Peyer's patch (tissue), 4 donors: ENCODE measurements at regions not wholly inside any gene's neighbourhood (a gene's known extent, or its start where the extent isn't known, plus 50 kb on each side); places are given as distances from the start of the nearest gene placed in this dataset.

Experiments used
- POLR2A ChIP-seq, 2 donors: fragments of 450-650 bp; IDR thresholded peaks; one replicate each; pipeline ENCODE4 v1.5.1; 2017; ENCODE audit warnings: antibody characterized with exemption in 2 of 2, mild to moderate bottlenecking in 2 of 2, moderate library complexity in 2 of 2
- TF ChIP-seq, protein P1 (sequence below), 6 experiments: fragments of 450-650 bp in 4 of 6; fragments of 200-600 bp in 2 of 6; sonication (generic) in 1 of 6; IDR thresholded peaks; one replicate each; pipeline ENCODE4 v1.5.1; 2017 to 2019; ENCODE audit warnings: antibody characterized with exemption in 6 of 6, mild to moderate bottlenecking in 3 of 6, moderate library complexity in 1 of 6

DNA sequence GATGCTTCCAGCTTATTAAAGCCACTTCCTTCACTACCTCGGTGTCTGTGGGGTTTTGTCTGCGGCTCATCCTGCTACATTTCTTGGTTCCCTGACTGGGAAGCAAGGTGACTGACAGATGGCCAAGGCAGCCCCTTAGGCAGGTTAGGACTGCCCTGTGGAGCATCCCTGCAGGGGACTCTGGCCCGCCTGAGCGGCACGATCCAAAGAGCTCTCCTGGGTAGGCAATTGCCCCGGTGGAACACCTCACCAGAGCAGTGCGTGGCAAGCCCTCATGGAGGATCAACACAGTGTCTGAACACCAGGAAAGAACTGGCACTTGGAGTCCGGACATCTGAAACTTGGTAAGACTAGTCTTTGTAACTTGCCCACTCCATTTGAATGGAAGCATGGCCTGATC lies 1143.4 kb downstream of the ARAP2 start:
- TF ChIP-seq, protein P1, sequence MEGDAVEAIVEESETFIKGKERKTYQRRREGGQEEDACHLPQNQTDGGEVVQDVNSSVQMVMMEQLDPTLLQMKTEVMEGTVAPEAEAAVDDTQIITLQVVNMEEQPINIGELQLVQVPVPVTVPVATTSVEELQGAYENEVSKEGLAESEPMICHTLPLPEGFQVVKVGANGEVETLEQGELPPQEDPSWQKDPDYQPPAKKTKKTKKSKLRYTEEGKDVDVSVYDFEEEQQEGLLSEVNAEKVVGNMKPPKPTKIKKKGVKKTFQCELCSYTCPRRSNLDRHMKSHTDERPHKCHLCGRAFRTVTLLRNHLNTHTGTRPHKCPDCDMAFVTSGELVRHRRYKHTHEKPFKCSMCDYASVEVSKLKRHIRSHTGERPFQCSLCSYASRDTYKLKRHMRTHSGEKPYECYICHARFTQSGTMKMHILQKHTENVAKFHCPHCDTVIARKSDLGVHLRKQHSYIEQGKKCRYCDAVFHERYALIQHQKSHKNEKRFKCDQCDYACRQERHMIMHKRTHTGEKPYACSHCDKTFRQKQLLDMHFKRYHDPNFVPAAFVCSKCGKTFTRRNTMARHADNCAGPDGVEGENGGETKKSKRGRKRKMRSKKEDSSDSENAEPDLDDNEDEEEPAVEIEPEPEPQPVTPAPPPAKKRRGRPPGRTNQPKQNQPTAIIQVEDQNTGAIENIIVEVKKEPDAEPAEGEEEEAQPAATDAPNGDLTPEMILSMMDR (IDR thresholded peaks at IDR 0.05): no peak
- TF ChIP-seq POLR2A (IDR thresholded peaks at IDR 0.05): no peak
